ENCODE measurements at regions not wholly inside any gene's neighbourhood (a gene's known extent, or its start where the extent isn't known, plus 50 kb on each side); places are given as distances from the start of the nearest gene placed in this dataset.

DNA sequence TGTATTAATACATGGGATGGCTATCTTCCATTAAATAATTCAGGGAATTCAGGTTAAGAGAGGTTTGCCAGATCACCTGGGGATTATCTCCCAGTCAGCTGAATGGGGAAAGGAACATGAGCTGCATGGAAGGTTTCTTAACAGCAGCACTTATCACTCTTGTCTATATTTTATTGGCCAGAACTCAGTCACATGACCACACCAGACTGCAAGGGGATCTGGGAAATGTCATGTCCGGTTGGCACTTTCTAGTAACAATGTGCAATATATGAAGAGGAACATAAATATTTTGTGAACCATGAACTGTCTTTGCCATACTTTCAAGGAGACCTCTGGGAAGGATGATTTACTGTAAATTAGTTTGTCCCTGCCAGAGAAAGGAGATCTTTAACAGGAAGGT, 599.1 kb downstream of the SLC4A3 start:
- no peaks in the 10 kb centered on the region for H3K9me1 ChIP-seq (ENCODE audit: control insufficient read depth, insufficient read depth, low read length)
- DNase-seq (ENCODE audit: extremely low read depth in 1 of 4, low spot score in 3 of 4) (no peak), ATAC-seq (no peak), FAIRE-seq (no peak)
- H3K27ac ChIP-seq (ENCODE audit: extremely low read depth, low read depth, low read length), result no peak overlapping the region
- TF ChIP-seq TSC22D4 (tag; IDR thresholded peaks at IDR 0.05) (no peak), RBM17 (IDR thresholded peaks at IDR 0.05; ENCODE audit: borderline replicate concordance, low read depth, low read length) (no peak)
- TF ChIP-seq, protein P1, sequence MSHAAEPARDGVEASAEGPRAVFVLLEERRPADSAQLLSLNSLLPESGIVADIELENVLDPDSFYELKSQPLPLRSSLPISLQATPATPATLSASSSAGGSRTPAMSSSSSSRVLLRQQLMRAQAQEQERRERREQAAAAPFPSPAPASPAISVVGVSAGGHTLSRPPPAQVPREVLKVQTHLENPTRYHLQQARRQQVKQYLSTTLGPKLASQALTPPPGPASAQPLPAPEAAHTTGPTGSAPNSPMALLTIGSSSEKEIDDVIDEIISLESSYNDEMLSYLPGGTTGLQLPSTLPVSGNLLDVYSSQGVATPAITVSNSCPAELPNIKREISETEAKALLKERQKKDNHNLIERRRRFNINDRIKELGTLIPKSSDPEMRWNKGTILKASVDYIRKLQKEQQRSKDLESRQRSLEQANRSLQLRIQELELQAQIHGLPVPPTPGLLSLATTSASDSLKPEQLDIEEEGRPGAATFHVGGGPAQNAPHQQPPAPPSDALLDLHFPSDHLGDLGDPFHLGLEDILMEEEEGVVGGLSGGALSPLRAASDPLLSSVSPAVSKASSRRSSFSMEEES (CRISPR knock-in tag; IDR thresholded peaks at IDR 0.05), result peak; percentile 3; the same call in 1 of the 2 replicates
- no peaks in the 10 kb centered on the region for H3K36me3 ChIP-seq (ENCODE audit: control insufficient read depth, insufficient read depth, low read length)
- BruUV-seq (replicated peaks), result no TSS peak
- in situ Hi-C loops (cut with MboI), result no loop called here
- H3K4me1 ChIP-seq (replicated peaks in 1 of 2; ENCODE audit: control insufficient read depth in 2 of 2, insufficient read depth in 2 of 2, low read length in 2 of 2), result no peaks in the 10 kb centered on the region
- WGBS (ENCODE audit: insufficient coverage, low coverage, missing lambda C conversion rate), result 0% methylated on average over 1 of the region's 1 CpG
- no peaks in the 10 kb centered on the region for H3K27me3 ChIP-seq (ENCODE audit: control insufficient read depth in 2 of 2, insufficient read depth in 2 of 2, low read length in 2 of 2)
- intact Hi-C loops (cut with micrococcal nuclease), result no loop called here
- no peaks in the 10 kb centered on the region for H3K79me2 ChIP-seq (ENCODE audit: control insufficient read depth, insufficient read depth, low read length)
- H3K9me3 ChIP-seq (replicated peaks; ENCODE audit: control insufficient read depth, insufficient read depth, low read depth, low read length), result no peaks in the 10 kb centered on the region
- H3K9ac ChIP-seq (ENCODE audit: insufficient read depth in 1 of 2, low read depth in 2 of 2, low read length in 2 of 2), result no peak overlapping the region
- CTCF ChIA-PET (ENCODE audit: low intra/inter-chr PET ratio), result no interaction called here
- POLR2A ChIA-PET, result no interaction called here
- H3K4me2 ChIP-seq (ENCODE audit: insufficient read depth, low read length), result no peak overlapping the region
- H3K4me3 ChIP-seq, result no peak overlapping the region
- H2AFZ ChIP-seq (ENCODE audit: low read depth, low read length), result no peak overlapping the region
- H4K20me1 ChIP-seq (replicated peaks; ENCODE audit: control insufficient read depth, insufficient read depth, low read length), result no peaks in the 10 kb centered on the region

DNA sequence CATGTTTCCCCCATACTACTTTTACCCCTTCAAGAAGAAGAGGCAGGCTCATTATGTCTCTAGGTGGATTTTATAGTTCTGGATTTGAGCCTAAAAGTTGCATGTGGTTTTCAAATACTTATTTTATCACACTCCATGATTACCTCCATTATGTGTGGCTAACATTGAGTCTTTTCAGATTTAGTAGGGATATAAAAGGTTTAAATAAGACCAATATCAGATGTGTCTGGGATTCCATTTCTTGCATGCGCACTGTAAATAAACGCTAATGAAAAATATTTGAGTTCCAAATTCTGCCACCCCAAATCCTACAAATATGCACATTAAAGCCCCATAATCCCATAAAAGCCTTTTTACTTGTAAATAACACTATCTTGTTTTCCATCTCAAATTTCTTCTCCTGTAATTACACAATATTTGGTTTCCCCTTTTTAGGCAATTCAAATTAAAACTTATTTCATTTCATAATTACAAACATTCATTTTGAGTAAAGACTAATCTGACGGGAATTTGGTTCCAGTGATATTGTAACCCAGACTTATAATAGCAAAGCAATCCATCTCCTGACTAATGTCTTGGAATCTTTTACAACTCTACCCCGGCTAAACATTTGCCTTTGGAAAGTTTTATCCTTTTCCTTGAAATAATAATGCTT, 600.0 kb downstream of the SLC4A3 start:
- ChIA-PET POLR2A (no interaction called here), CTCF (ENCODE audit: low intra/inter-chr PET ratio) (no interaction called here)
- no peak overlapping the region for H3K9ac ChIP-seq (ENCODE audit: insufficient read depth in 1 of 2, low read depth in 2 of 2, low read length in 2 of 2)
- intact Hi-C loops (cut with micrococcal nuclease) (no loop called here), in situ Hi-C loops (cut with MboI) (no loop called here)
- no peaks in the 10 kb centered on the region for H3K4me1 ChIP-seq (replicated peaks in 1 of 2; ENCODE audit: control insufficient read depth in 2 of 2, insufficient read depth in 2 of 2, low read length in 2 of 2)
- no peak overlapping the region for H3K4me2 ChIP-seq (ENCODE audit: insufficient read depth, low read length)
- FAIRE-seq (no peak), ATAC-seq (no peak), DNase-seq (ENCODE audit: extremely low read depth in 1 of 4, low spot score in 3 of 4) (no peak)
- H3K27me3 ChIP-seq (ENCODE audit: control insufficient read depth in 2 of 2, insufficient read depth in 2 of 2, low read length in 2 of 2), result no peaks in the 10 kb centered on the region
- H3K79me2 ChIP-seq (ENCODE audit: control insufficient read depth, insufficient read depth, low read length), result no peaks in the 10 kb centered on the region
- WGBS (ENCODE audit: insufficient coverage, low coverage, missing lambda C conversion rate), result 2% methylated on average over 4 of the region's 4 CpGs
- H3K36me3 ChIP-seq (ENCODE audit: control insufficient read depth, insufficient read depth, low read length), result no peaks in the 10 kb centered on the region
- H3K9me3 ChIP-seq (replicated peaks; ENCODE audit: control insufficient read depth, insufficient read depth, low read depth, low read length), result no peaks in the 10 kb centered on the region
- H3K27ac ChIP-seq (ENCODE audit: extremely low read depth, low read depth, low read length), result no peak overlapping the region
- H3K4me3 ChIP-seq, result no peak overlapping the region
- no TSS peak for BruUV-seq (replicated peaks)
- H2AFZ ChIP-seq (ENCODE audit: low read depth, low read length), result no peak overlapping the region
- H3K9me1 ChIP-seq (ENCODE audit: control insufficient read depth, insufficient read depth, low read length), result no peaks in the 10 kb centered on the region
- H4K20me1 ChIP-seq (replicated peaks; ENCODE audit: control insufficient read depth, insufficient read depth, low read length), result no peaks in the 10 kb centered on the region
- TF ChIP-seq ZNF212 (CRISPR knock-in tag; IDR thresholded peaks at IDR 0.05) (no peak), MAFK (IDR thresholded peaks at IDR 0.05; ENCODE audit: low read length) (no peak), ZNF551 (CRISPR knock-in tag; IDR thresholded peaks at IDR 0.05) (no peak), ZFP36 (IDR thresholded peaks at IDR 0.05; ENCODE audit: low read depth, low read length, partially characterized antibody) (no peak), RAD21 (CRISPR knock-in tag; conservative IDR thresholded peaks at IDR 0.05 in 1 of 2, IDR thresholded peaks at IDR 0.05 in 1 of 2) (no peak), MECOM (CRISPR knock-in tag; IDR thresholded peaks at IDR 0.05) (no peak), TGIF2 (CRISPR knock-in tag; IDR thresholded peaks at IDR 0.05) (no peak), PTBP1 (IDR thresholded peaks at IDR 0.05; ENCODE audit: low read depth, low read length) (no peak), ZNF232 (CRISPR knock-in tag; IDR thresholded peaks at IDR 0.05) (no peak), HDAC3 (IDR thresholded peaks at IDR 0.05; ENCODE audit: borderline replicate concordance, partially characterized antibody) (no peak), SIN3A (IDR thresholded peaks at IDR 0.05; ENCODE audit: borderline replicate concordance in 2 of 2, control insufficient read depth in 1 of 2, low read depth in 2 of 2, low read length in 2 of 2) (no peak), SAP30 (IDR thresholded peaks at IDR 0.05; ENCODE audit: borderline replicate concordance, insufficient read depth, low read depth, low read length, poor library complexity, severe bottlenecking) (no peak), ZNF764 (CRISPR knock-in tag; IDR thresholded peaks at IDR 0.05; ENCODE audit: low read depth) (no peak)

All from K562 (cell line).